GM23338 (cell line): ENCODE measurements at regions not wholly inside any gene's neighbourhood (a gene's known extent, or its start where the extent isn't known, plus 50 kb on each side); places are given as distances from the start of the nearest gene placed in this dataset.

ENCODE experiments used
- ATAC-seq: fragments of 200-7000 bp; cut with Tn5 transposase; 3 replicates; pipeline ENCODE4 v1.9.1; 2020
- DNase-seq: peaks from one replicate; pipeline ENCODE4 v3.0.0-alpha.2; 2015; ENCODE audit warnings: low spot score
- H2AFZ ChIP-seq: fragments of 200-600 bp; sonication (generic); 2 replicates; pipeline ENCODE4 v1.8.0; 2016; ENCODE audit warnings: antibody characterized with exemption, mild to moderate bottlenecking, moderate library complexity
- H3F3A ChIP-seq: fragments of 200-600 bp; sonication (generic); replicated peaks from 2 replicates; pipeline ENCODE4 v1.8.0; 2017; ENCODE audit warnings: antibody characterized with exemption, mixed run types, low read depth
- H3K27ac ChIP-seq: fragments of 200-600 bp; sonication (generic); 2 replicates; pipeline ENCODE4 v1.6.1; 2016; ENCODE audit warnings: low read depth
- H3K27me3 ChIP-seq: fragments of 200-600 bp; sonication (generic); 2 replicates; pipeline ENCODE4 v1.8.0; 2016; ENCODE audit warnings: mild to moderate bottlenecking, mixed run types, moderate library complexity; ENCODE audit not compliant: insufficient read depth
- H3K36me3 ChIP-seq: fragments of 200-600 bp; sonication (generic); 2 replicates; pipeline ENCODE4 v1.8.0; 2016; ENCODE audit warnings: mild to moderate bottlenecking; ENCODE audit not compliant: insufficient read depth
- H3K4me1 ChIP-seq: fragments of 200-600 bp; sonication (generic); 2 replicates; pipeline ENCODE4 v1.8.0; 2016; ENCODE audit warnings: mild to moderate bottlenecking, moderate library complexity; ENCODE audit not compliant: insufficient read depth
- H3K4me2 ChIP-seq: fragments of 200-600 bp; sonication (generic); 2 replicates; pipeline ENCODE4 v1.7.1; 2017; ENCODE audit warnings: mixed run types
- H3K4me3 ChIP-seq: fragments of 200-600 bp; sonication (generic); 2 replicates; pipeline ENCODE4 v1.6.1; 2016; ENCODE audit warnings: mixed run types
- H3K79me2 ChIP-seq: fragments of 200-600 bp; sonication (generic); replicated peaks from 2 replicates; pipeline ENCODE4 v1.8.0; 2017; ENCODE audit warnings: mild to moderate bottlenecking; ENCODE audit not compliant: insufficient read depth
- H3K9me2 ChIP-seq: fragments of 200-600 bp; sonication (generic); 2 replicates; pipeline ENCODE4 v1.8.0; 2017; ENCODE audit not compliant: insufficient read depth
- H4K20me1 ChIP-seq: fragments of 200-600 bp; sonication (generic); replicated peaks from 2 replicates; pipeline ENCODE4 v1.8.0; 2017; ENCODE audit warnings: mild to moderate bottlenecking; ENCODE audit not compliant: insufficient read depth
- H3K27ac Mint-ChIP-seq: 2 replicates; pipeline ENCODE4 v1.8.0; 2020; ENCODE audit warnings: inconsistent platforms, mild to moderate bottlenecking, moderate library complexity, mixed read lengths
- H3K27me3 Mint-ChIP-seq: 3 replicates; pipeline ENCODE4 v1.8.0; 2022; ENCODE audit warnings: low read depth, mild to moderate bottlenecking, moderate library complexity, mixed read lengths, inconsistent platforms; ENCODE audit not compliant: insufficient read depth, poor library complexity
- H3K36me3 Mint-ChIP-seq: 3 replicates; pipeline ENCODE4 v1.8.0; 2021; ENCODE audit warnings: low read depth, mild to moderate bottlenecking, inconsistent platforms, moderate library complexity, mixed read lengths
- H3K4me1 Mint-ChIP-seq: 3 replicates; pipeline ENCODE4 v1.8.0; 2020; ENCODE audit warnings: mild to moderate bottlenecking, inconsistent platforms, mixed read lengths
- H3K4me3 Mint-ChIP-seq: 3 replicates; pipeline ENCODE4 v1.8.0; 2021; ENCODE audit warnings: moderate library complexity, mild to moderate bottlenecking, inconsistent platforms, mixed read lengths
- H3K9me3 Mint-ChIP-seq: 3 replicates; pipeline ENCODE4 v1.8.0; 2020; ENCODE audit warnings: moderate library complexity, mild to moderate bottlenecking, inconsistent platforms, mixed read lengths
- CREB1 ChIP-seq: fragments of 250-450 bp; sonication (Bioruptor Pico); IDR thresholded peaks from 2 replicates; pipeline ENCODE4 v1.5.0; 2020; ENCODE audit warnings: low read depth, mild to moderate bottlenecking, moderate library complexity
- ETS1 ChIP-seq: IDR thresholded peaks from 2 replicates; pipeline ENCODE4 v1.6.1; 2016; ENCODE audit warnings: antibody characterized with exemption
- EZH2 ChIP-seq: fragments of 200-600 bp; sonication (generic); IDR thresholded peaks from one replicate; pipeline ENCODE4 v1.8.0; 2017; ENCODE audit warnings: antibody characterized with exemption, mild to moderate bottlenecking, low read depth; ENCODE audit not compliant: unreplicated experiment
- EZH2phosphoT487 ChIP-seq: fragments of 200-600 bp; sonication (generic); IDR thresholded peaks from one replicate; pipeline ENCODE4 v1.8.1; 2018; ENCODE audit warnings: antibody characterized with exemption; ENCODE audit not compliant: unreplicated experiment
- JUNB ChIP-seq: IDR thresholded peaks from one replicate; pipeline ENCODE4 v1.6.1; 2016; ENCODE audit warnings: antibody characterized with exemption; ENCODE audit not compliant: unreplicated experiment
- NANOG ChIP-seq: IDR thresholded peaks from 2 replicates; pipeline ENCODE4 v1.6.1; 2016; ENCODE audit warnings: antibody characterized with exemption, borderline replicate concordance
- POLR2AphosphoS5 ChIP-seq: IDR thresholded peaks from 2 replicates; pipeline ENCODE4 v1.6.1; 2016; ENCODE audit warnings: antibody characterized with exemption, low read depth
- REST ChIP-seq: IDR thresholded peaks from one replicate; pipeline ENCODE4 v1.6.1; 2018; ENCODE audit warnings: antibody characterized with exemption; ENCODE audit not compliant: unreplicated experiment
- STAT1 ChIP-seq: IDR thresholded peaks from one replicate; pipeline ENCODE4 v1.6.1; 2016; ENCODE audit warnings: antibody characterized with exemption; ENCODE audit not compliant: unreplicated experiment
- ZNF114 ChIP-seq: fragments of 250-450 bp; sonication (Bioruptor Pico); IDR thresholded peaks from 2 replicates; pipeline ENCODE4 v1.5.0; 2020; ENCODE audit warnings: mild to moderate bottlenecking, moderate library complexity
- ZNF331 ChIP-seq: fragments of 250-450 bp; sonication (Bioruptor Pico); IDR thresholded peaks from 2 replicates; pipeline ENCODE4 v1.5.0; 2020; ENCODE audit warnings: low read depth, mild to moderate bottlenecking, moderate library complexity
- ZNF462 ChIP-seq: fragments of 250-450 bp; sonication (Bioruptor Pico); IDR thresholded peaks from 2 replicates; pipeline ENCODE4 v1.5.0; 2020; ENCODE audit warnings: mild to moderate bottlenecking, moderate library complexity
- TF ChIP-seq, protein P1 (sequence below), 2 experiments: fragments of 200-600 bp in 1 of 2; sonication (generic) in 1 of 2; conservative IDR thresholded peaks; 2 replicates each; pipeline versions ENCODE4 v1.5.1 to v1.6.1; 2016 to 2017; ENCODE audit warnings: antibody characterized with exemption in 2 of 2, low read depth in 2 of 2, mild to moderate bottlenecking in 2 of 2, moderate library complexity in 1 of 2

DNA sequence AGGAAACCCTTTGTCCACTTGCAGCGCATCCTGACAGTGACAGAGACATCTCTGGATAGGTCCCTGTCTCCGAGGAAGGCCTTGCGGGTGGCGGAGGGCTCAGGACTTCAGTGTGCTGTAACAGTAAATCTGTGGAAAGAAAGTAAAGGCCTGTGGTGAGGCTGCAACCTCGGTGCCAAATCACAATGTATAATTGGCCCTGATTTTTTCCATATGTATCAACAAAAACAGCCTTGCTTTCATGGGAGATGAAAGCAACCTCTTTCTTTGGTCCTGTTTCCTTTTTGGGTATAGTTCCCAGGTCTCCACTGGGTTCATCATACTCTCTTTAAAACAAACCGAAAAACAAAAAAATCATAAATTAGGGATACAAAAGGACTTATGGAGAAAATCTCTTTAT, 110.9 kb upstream of the BMPER start:
- H3K4me3 Mint-ChIP-seq = no peak overlapping the region
- no peak for TF ChIP-seq STAT1
- no peak for TF ChIP-seq CREB1
- TF ChIP-seq ZNF331 (CRISPR knock-in tag) = no peak
- TF ChIP-seq ETS1 = no peak
- TF ChIP-seq EZH2phosphoT487 = no peak
- no peak for TF ChIP-seq POLR2AphosphoS5
- no peak for TF ChIP-seq JUNB
- TF ChIP-seq ZNF114 = no peak
- no peak for TF ChIP-seq ZNF462 (CRISPR knock-in tag)
- TF ChIP-seq REST = no peak
- TF ChIP-seq NANOG = no peak
- no peak for TF ChIP-seq EZH2
- TF ChIP-seq, protein P1, sequence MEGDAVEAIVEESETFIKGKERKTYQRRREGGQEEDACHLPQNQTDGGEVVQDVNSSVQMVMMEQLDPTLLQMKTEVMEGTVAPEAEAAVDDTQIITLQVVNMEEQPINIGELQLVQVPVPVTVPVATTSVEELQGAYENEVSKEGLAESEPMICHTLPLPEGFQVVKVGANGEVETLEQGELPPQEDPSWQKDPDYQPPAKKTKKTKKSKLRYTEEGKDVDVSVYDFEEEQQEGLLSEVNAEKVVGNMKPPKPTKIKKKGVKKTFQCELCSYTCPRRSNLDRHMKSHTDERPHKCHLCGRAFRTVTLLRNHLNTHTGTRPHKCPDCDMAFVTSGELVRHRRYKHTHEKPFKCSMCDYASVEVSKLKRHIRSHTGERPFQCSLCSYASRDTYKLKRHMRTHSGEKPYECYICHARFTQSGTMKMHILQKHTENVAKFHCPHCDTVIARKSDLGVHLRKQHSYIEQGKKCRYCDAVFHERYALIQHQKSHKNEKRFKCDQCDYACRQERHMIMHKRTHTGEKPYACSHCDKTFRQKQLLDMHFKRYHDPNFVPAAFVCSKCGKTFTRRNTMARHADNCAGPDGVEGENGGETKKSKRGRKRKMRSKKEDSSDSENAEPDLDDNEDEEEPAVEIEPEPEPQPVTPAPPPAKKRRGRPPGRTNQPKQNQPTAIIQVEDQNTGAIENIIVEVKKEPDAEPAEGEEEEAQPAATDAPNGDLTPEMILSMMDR (conservative IDR thresholded peaks at IDR 0.05; ENCODE audit: low read depth in 2 of 2) = no peak

More for the DNA sequence above, 110.9 kb upstream of the BMPER start:
- Mint-ChIP-seq H3K27me3 (peaks cover 4% of the 10 kb centered on the region), H3K9me3 (peaks cover 6% of the 10 kb centered on the region), H3K27ac (no peak overlapping the region), H3K36me3 (peaks cover 5% of the 10 kb centered on the region; the same call in 1 of the 3 replicates), H3K4me1 (peaks cover 20% of the 10 kb centered on the region)
- Histone ChIP-seq H3K4me2 (no peak overlapping the region), H4K20me1 (no peaks in the 10 kb centered on the region), H3K27me3 (no peaks in the 10 kb centered on the region), H3K9me2 (peaks cover 10% of the 10 kb centered on the region; the same call in 1 of the 2 replicates), H3K79me2 (no peaks in the 10 kb centered on the region), H3K36me3 (no peaks in the 10 kb centered on the region), H3K4me3 (no peak overlapping the region), H2AFZ (no peak overlapping the region), H3K4me1 (peaks cover 24% of the 10 kb centered on the region), H3F3A (no peaks in the 10 kb centered on the region), H3K27ac (no peak overlapping the region)
- DNase-seq (no peak), ATAC-seq (no peak)
